Osteoblast (primary cell): ENCODE measurements at regions not wholly inside any gene's neighbourhood (a gene's known extent, or its start where the extent isn't known, plus 50 kb on each side); places are given as distances from the start of the nearest gene placed in this dataset.

Source experiments
- DNase-seq: peaks from one replicate; pipeline ENCODE4 v3.0.0; 2011; ENCODE audit warnings: low spot score, mixed read lengths; ENCODE audit not compliant: insufficient read length; ENCODE audit errors: missing footprints
- H2AFZ ChIP-seq: 2 replicates; pipeline ENCODE4 v1.6.0; 2011; ENCODE audit warnings: mild to moderate bottlenecking, low read length
- H3K27ac ChIP-seq: 2 replicates; pipeline ENCODE4 v1.5.1; 2011; ENCODE audit warnings: mild to moderate bottlenecking, low read depth, low read length, moderate library complexity
- H3K27me3 ChIP-seq: 2 replicates; pipeline ENCODE4 v1.6.0; 2012; ENCODE audit warnings: mild to moderate bottlenecking, control low read depth, inconsistent platforms, low read length, moderate library complexity; ENCODE audit not compliant: insufficient read depth
- H3K36me3 ChIP-seq: 2 replicates; pipeline ENCODE4 v1.5.1; 2011; ENCODE audit warnings: mild to moderate bottlenecking, low read length, control low read depth, moderate library complexity; ENCODE audit not compliant: insufficient read depth
- H3K4me1 ChIP-seq: 2 replicates; pipeline ENCODE4 v1.5.1; 2011; ENCODE audit warnings: mild to moderate bottlenecking, low read length, control low read depth, moderate library complexity; ENCODE audit not compliant: insufficient read depth
- H3K4me2 ChIP-seq: 2 replicates; pipeline ENCODE4 v1.6.0; 2011; ENCODE audit warnings: mild to moderate bottlenecking, low read length; ENCODE audit not compliant: insufficient read depth
- H3K4me3 ChIP-seq: fragments of 200-600 bp; sonication (generic); 3 replicates; pipeline ENCODE4 v1.5.1; 2012; ENCODE audit warnings: mild to moderate bottlenecking, low read length, inconsistent platforms; ENCODE audit not compliant: insufficient read depth
- H3K79me2 ChIP-seq: 2 replicates; pipeline ENCODE4 v1.6.0; 2012; ENCODE audit warnings: mild to moderate bottlenecking, low read length, control low read depth, inconsistent platforms; ENCODE audit not compliant: insufficient read depth
- H3K9me3 ChIP-seq: 2 replicates; pipeline ENCODE4 v1.5.1; 2011; ENCODE audit warnings: low read depth, low read length, control low read depth
- H4K20me1 ChIP-seq: 2 replicates; pipeline ENCODE4 v1.6.0; 2012; ENCODE audit warnings: mild to moderate bottlenecking, low read length, control low read depth; ENCODE audit not compliant: insufficient read depth
- CTCF ChIP-seq: IDR thresholded peaks from 2 replicates; pipeline ENCODE4 v1.5.1; 2011; ENCODE audit warnings: mild to moderate bottlenecking, low read depth, low read length, moderate library complexity; ENCODE audit errors: extremely low read depth

GRCh38 chr7:21304808-21305375, 123.0 kb upstream of the SP4 start:
- no peaks in the 10 kb centered on the region for H3K9me3 ChIP-seq
- no peak for DNase-seq
- no peaks in the 10 kb centered on the region for H3K4me1 ChIP-seq
- H4K20me1 ChIP-seq, result no peaks in the 10 kb centered on the region
- H3K4me3 ChIP-seq, result no peak overlapping the region
- TF ChIP-seq CTCF, result no peak
- H3K27me3 ChIP-seq, result no peaks in the 10 kb centered on the region
- no peaks in the 10 kb centered on the region for H3K36me3 ChIP-seq
- no peak overlapping the region for H2AFZ ChIP-seq
- H3K4me2 ChIP-seq, result no peak overlapping the region
- H3K27ac ChIP-seq, result no peak overlapping the region
- H3K79me2 ChIP-seq, result no peaks in the 10 kb centered on the region

GRCh38 chr7:21305455-21306235, 122.2 kb upstream of the SP4 start:
- no peak overlapping the region for H3K4me2 ChIP-seq
- no peak for DNase-seq
- no peaks in the 10 kb centered on the region for H3K36me3 ChIP-seq
- TF ChIP-seq CTCF, result no peak
- no peaks in the 10 kb centered on the region for H4K20me1 ChIP-seq
- H3K27me3 ChIP-seq, result no peaks in the 10 kb centered on the region
- no peaks in the 10 kb centered on the region for H3K79me2 ChIP-seq
- no peaks in the 10 kb centered on the region for H3K9me3 ChIP-seq
- no peak overlapping the region for H2AFZ ChIP-seq
- H3K27ac ChIP-seq, result no peak overlapping the region
- H3K4me1 ChIP-seq, result no peaks in the 10 kb centered on the region
- no peak overlapping the region for H3K4me3 ChIP-seq

GRCh38 chr7:21314954-21315353, 112.9 kb upstream of the SP4 start:
- H3K4me1 ChIP-seq, result no peaks in the 10 kb centered on the region
- H3K4me3 ChIP-seq, result no peak overlapping the region
- H3K27ac ChIP-seq, result no peak overlapping the region
- H3K27me3 ChIP-seq, result no peaks in the 10 kb centered on the region
- no peaks in the 10 kb centered on the region for H3K79me2 ChIP-seq
- no peak for TF ChIP-seq CTCF
- no peaks in the 10 kb centered on the region for H4K20me1 ChIP-seq
- no peak for DNase-seq
- H3K36me3 ChIP-seq, result no peaks in the 10 kb centered on the region
- H3K4me2 ChIP-seq, result no peak overlapping the region
- H2AFZ ChIP-seq, result no peak overlapping the region
- no peaks in the 10 kb centered on the region for H3K9me3 ChIP-seq

GRCh38 chr7:21317966-21318915, 109.6 kb upstream of the SP4 start:
- DNase-seq, result no peak
- no peak for TF ChIP-seq CTCF
- no peak overlapping the region for H3K4me2 ChIP-seq

More at GRCh38 chr7:21317966-21318915, 109.6 kb upstream of the SP4 start:
- H4K20me1 ChIP-seq, result no peaks in the 10 kb centered on the region
- H3K4me1 ChIP-seq, result no peaks in the 10 kb centered on the region
- no peak overlapping the region for H3K27ac ChIP-seq
- H3K79me2 ChIP-seq, result no peaks in the 10 kb centered on the region
- H3K4me3 ChIP-seq, result no peak overlapping the region
- no peaks in the 10 kb centered on the region for H3K27me3 ChIP-seq
- no peak overlapping the region for H2AFZ ChIP-seq
- no peaks in the 10 kb centered on the region for H3K36me3 ChIP-seq
- no peaks in the 10 kb centered on the region for H3K9me3 ChIP-seq
